Renal cortical epithelial cell (primary cell): ENCODE measurements at regions not wholly inside any gene's neighbourhood (a gene's known extent, or its start where the extent isn't known, plus 50 kb on each side); places are given as distances from the start of the nearest gene placed in this dataset.
"Not testable (repeated sequence)": the region's sequence is repeated elsewhere in the genome, so short reads cannot be mapped to it uniquely, and the experiment has no call there.

Source experiments
- DNase-seq: peaks from one replicate; pipeline ENCODE4 v3.0.0-alpha.2; 2011; ENCODE audit warnings: low read depth

- DNase-seq: peak; percentile 3
These were observed 328.7 kb upstream of the ZFP42 start for GRCh38 chr4:187666697-187667494.

DNA sequence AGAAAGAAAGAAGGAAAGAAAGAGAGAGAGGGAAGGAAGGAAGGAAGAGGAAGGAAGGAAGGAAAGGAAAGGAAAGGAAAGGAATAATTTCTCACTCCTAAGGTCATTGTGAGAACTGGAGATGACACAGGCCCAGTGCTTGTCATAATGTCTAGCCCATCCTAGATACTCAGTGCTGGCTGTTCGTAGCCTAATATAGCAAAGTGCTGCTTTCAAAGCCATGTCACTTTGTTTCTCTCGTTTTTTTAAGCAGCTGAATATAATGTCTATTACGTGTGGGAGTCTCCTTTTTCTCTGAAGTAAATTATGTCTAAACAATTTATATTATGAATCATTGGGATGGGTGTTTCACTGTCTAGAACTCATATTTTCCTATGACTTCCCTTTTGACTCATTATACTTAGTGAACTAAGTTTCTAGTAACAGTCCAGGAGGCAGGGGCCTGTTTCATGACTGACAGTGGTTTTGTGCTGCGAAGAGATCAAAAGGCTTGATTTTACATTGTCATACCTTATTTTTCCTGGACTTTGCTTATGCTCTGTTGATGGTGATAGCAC is 327.0 kb upstream of the ZFP42 start:
- DNase-seq: no peak

GRCh38 chr4:187671521-187671920 is 324.1 kb upstream of the ZFP42 start:
- not testable (repeated sequence) for DNase-seq

- not testable (repeated sequence) for DNase-seq
These were observed 323.6 kb upstream of the ZFP42 start for GRCh38 chr4:187671958-187672357.

GRCh38 chr4:187672526-187672925 is 323.0 kb upstream of the ZFP42 start:
- DNase-seq: not testable (repeated sequence)

DNA sequence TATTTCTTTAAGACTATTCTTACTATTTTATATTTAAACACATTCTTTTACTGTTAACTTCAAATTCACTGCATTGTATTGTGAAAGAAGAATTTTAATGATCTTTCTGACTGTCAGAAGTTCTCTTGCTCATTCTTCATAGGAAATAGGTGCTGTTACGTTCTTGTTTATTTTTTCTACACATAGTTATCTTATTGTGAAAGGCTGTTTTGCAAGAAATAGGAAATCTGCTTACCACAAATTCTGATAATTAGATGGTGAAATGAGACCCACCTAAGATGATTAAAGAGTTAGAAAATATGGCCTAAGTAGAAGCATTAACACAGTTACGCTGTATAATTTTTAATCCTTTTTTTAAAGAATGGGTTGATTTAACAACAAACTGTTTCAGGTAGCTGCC is 316.1 kb upstream of the ZFP42 start:
- no peak for DNase-seq

- DNase-seq: no peak
These were observed 310.3 kb upstream of the ZFP42 start for GRCh38 chr4:187685247-187685646.

GRCh38 chr4:187687697-187688096 is 307.9 kb upstream of the ZFP42 start:
- no peak for DNase-seq

- DNase-seq: no peak
These were observed 302.9 kb upstream of the ZFP42 start for GRCh38 chr4:187692626-187693025.

- not testable (repeated sequence) for DNase-seq
These were observed 300.0 kb upstream of the ZFP42 start for GRCh38 chr4:187695531-187695930.

- no peak for DNase-seq
These were observed 284.0 kb upstream of the ZFP42 start for GRCh38 chr4:187711586-187711985.

GRCh38 chr4:187714957-187715356 is 280.6 kb upstream of the ZFP42 start:
- DNase-seq: no peak

GRCh38 chr4:187715466-187715865 is 280.1 kb upstream of the ZFP42 start:
- DNase-seq: no peak

GRCh38 chr4:187724456-187724855 is 271.1 kb upstream of the ZFP42 start:
- DNase-seq: no peak

- DNase-seq: no peak
These were observed 269.1 kb upstream of the ZFP42 start for GRCh38 chr4:187726485-187726884.

DNA sequence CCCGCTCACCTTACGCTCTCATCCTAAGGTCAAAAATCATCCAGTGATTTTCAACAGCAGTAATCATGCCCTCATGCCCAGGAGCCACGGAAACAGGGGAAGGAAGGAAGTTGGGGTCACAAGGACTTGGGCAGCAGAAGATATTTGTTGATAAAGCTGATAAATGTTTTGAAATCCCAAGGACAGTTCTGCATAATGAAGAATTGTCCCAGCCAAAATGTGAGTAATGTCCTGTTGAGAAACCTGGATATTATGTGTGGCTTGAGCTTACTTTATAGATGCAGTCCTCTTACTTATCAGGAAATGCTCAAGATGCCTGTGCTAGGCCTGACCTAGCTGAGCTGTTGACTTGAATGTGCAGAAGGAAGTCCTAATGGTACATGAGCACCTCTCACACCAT is 263.0 kb upstream of the ZFP42 start:
- no peak for DNase-seq

GRCh38 chr4:187739771-187740170 is 255.8 kb upstream of the ZFP42 start:
- DNase-seq: no peak

GRCh38 chr4:187744911-187745310 is 250.7 kb upstream of the ZFP42 start:
- no peak for DNase-seq

DNA sequence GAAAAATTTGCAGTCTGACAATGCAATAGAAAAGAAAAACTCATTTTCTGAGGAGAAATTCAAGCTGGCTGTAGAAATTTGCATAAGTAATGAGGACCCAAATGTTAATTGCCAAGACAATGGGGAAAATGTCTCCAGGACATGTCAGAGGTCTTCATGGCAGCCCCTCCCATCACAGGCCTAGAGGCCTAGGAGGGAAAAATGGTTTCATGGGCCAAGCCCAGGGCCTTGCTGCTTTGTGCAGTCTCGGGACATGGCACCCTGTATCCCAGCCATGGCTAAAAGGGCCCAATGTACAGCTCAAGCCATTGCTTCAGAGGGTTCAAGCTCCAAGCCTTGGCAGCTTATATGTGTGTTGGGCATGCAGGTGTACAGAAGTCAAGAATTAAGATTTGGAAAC is 244.9 kb upstream of the ZFP42 start:
- not testable (repeated sequence) for DNase-seq

GRCh38 chr4:187767158-187767557 is 228.4 kb upstream of the ZFP42 start:
- DNase-seq: no peak

DNA sequence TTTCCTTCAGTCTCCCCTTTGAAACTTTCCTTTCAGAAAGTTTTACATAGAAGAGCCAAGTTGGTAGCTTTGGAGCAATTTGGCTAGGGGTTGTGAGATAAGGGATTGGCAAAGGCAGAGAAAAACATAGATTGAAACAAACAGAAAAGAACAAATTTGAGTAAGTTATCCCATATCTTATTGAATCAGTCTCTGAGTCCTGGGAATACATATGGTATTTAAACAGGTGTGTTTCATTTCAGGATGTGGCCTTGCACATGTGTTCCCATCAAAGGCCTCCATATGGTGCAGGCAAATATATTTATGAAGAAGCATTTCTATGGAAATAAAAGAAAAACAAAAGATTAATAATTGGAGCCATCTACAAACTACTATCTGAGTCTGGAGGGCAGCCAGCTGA is 227.9 kb upstream of the ZFP42 start:
- DNase-seq: no peak

- no peak for DNase-seq
These were observed 225.2 kb upstream of the ZFP42 start for GRCh38 chr4:187770345-187770744.

- DNase-seq: no peak
These were observed 217.6 kb upstream of the ZFP42 start for GRCh38 chr4:187777954-187778353.

GRCh38 chr4:187780070-187780469 is 215.5 kb upstream of the ZFP42 start:
- DNase-seq: no peak
